ENCODE measurements at regions not wholly inside any gene's neighbourhood (a gene's known extent, or its start where the extent isn't known, plus 50 kb on each side); places are given as distances from the start of the nearest gene placed in this dataset.
"Not testable (repeated sequence)": the region's sequence is repeated elsewhere in the genome, so short reads cannot be mapped to it uniquely, and the experiment has no call there.

GRCh38 chr7:65251851-65252620 is 121.6 kb upstream of the ZNF92 start:
- peak; percentile 59 for DNase-seq (ENCODE audit: low spot score)

DNA sequence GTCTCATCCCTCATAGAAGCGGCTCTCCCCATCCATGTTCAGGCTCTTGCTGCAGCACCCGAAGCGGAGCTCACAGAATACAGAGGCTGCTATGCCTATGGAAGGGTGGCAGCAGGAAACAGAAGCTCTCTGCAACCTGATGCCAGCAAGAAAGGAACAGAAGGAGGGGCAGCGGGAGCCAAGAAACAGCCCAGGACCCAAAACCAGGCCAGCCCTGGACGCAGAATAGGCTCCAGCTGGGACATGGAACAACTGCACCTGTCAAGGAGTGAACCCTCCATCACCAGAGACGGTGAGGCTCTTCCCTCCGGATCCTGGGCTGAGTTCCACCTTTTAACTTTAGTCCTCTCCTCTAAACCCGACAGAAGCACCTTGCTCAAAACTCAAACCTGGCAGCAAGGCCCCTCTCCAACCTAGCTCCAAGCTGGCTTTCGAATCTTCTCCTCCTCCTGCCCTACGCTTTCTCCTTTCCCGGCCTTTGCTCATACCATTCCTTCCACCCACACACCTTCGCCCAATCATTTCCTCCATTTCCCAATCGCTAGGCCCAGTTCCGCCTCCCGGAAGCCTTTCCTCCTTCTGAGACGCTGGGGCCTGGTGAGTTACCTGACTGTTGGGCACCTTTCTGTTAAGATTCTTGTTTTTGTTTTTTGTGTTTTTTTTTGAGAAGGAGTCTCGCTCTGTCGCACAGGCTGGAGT is 122.8 kb upstream of the ZNF92 start:
- DNase-seq (ENCODE audit: low spot score) = no peak

- DNase-seq (ENCODE audit: low spot score) = peak; percentile 27
Observed at GRCh38 chr7:65250216-65250615, 123.4 kb upstream of the ZNF92 start.

DNA sequence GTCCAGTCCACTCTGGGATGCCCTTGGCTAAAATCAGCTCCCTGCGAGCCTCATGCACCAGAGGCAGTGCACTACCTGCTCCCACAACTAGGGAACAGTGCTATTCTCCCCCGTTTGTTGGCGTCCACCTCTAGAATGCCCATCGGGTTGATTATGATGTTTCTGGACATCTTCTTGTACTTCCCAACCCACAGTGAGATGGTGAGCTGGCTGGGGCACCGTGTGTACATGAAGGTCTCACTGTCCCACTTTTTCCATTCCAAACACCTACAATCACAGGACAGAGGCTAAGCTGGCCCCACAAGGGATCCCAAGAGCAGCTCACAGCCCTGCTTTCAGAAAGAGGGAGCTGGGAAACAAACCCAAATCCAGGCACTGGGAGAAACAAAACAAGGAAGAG is 126.2 kb upstream of the ZNF92 start:
- DNase-seq (ENCODE audit: low spot score) = no peak

- DNase-seq (ENCODE audit: low spot score) = peak; percentile 44
Observed at GRCh38 chr7:65239707-65240352, 133.8 kb upstream of the ZNF92 start.

DNA sequence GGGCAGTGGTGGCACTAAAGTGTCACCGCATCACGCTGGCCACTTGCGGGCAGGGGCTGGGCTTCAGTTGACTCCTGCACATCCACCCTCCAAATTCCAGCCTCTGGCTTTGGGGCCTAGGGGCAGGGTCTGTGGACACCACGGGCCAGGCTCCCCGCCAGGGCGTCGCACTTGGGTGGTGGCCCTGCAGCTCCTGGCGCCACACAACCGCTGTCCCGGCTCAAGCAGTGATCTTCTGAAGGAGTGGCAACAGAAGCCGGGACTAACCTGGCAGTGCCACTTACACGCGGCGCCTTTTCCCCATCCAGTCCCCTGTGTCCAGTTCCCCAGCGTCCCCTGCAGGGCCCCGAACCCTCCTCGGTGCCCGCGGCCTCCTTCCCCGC is 134.3 kb upstream of the ZNF92 start:
- no peak for DNase-seq (ENCODE audit: low spot score)

GRCh38 chr7:65238785-65239184 is 134.9 kb upstream of the ZNF92 start:
- DNase-seq (ENCODE audit: low spot score) = no peak

- DNase-seq (ENCODE audit: low spot score) = no peak
Observed at GRCh38 chr7:65235586-65235985, 138.1 kb upstream of the ZNF92 start.

DNA sequence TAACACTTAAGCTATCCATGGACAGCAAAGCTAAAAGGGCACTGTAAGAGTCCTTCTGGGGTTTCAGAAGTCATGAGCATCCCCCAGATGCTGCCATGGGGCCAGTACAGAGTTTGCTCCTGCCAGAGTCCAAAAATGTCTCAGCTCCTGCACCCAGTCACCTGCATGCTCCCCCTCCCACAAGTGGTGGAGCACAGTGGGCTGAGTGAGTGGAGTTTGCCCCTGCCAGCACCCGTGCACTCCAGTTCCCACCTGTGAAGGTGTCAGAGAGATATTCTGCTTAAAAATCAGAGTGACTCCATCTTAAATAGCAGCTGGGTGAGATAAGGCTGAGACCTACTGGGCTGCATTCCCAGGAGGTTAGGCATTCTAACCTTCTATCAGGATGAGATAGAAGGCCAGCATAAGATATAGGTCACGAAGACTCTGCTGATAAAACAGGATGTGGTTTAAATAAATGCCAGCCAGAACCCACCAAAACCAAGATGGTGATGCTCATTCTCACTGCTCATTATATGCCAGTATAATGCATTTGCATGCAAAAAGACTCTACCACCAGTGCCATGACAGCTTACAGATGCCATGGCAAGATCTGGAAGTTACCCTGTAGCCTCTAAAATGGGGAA is 140.1 kb upstream of the ZNF92 start:
- DNase-seq (ENCODE audit: low spot score) = peak; percentile 57

DNA sequence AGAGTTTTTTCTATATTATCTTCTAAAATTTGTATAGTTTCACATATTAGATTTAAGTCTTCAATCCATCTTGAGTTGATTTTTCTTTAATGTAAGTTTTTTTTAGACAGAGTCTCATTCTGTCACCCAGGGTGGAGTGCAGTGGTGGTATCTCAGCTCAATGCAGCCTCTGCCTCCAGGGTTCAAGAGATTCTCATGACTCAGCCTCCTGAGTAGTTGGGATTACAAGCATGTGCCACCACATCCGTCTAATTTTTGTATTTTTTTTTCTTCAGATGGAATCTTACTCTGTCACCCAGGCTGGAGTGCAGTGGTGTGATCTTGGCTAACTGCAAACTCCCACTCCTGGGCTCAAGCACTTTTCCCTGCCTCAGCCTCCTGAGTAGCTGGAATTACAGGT is 143.4 kb upstream of the ZNF92 start:
- no peak for DNase-seq (ENCODE audit: low spot score)

DNA sequence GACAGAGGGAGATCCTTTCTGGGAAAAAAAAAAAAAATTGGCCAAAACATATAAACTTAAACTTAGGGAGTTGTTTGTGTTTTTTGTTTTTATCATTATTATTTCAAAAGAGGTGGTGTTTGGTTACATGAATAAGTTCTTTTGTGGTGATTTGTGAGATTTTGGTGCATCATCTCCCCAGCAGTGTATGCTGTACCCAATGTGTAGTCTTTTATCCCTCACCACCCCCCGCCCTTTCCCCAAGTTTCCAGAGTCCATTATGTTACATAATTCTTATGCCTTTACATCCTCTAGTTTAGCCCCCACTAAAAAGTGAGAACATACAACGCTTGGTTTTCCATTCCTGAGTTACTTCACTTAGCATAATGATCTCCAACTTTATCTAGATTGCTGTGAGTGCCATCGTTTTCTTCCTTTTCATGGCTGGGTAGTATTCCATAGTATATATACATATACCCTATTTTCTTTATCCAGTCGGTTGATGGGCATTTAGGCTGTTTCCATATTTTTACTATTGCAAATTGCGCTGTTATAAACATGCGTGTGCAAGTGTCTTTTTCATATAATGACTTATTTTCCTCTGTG is 148.1 kb upstream of the ZNF92 start:
- no peak for DNase-seq (ENCODE audit: low spot score)

- no peak for DNase-seq (ENCODE audit: low spot score)
Observed at GRCh38 chr7:65222655-65223054, 151.0 kb upstream of the ZNF92 start.

- no peak for DNase-seq (ENCODE audit: low spot score)
Observed at GRCh38 chr7:65221683-65222082, 152.0 kb upstream of the ZNF92 start.

- DNase-seq (ENCODE audit: low spot score) = no peak
Observed at GRCh38 chr7:65219623-65220022, 154.0 kb upstream of the ZNF92 start.

GRCh38 chr7:65216469-65216868 is 157.2 kb upstream of the ZNF92 start:
- peak; percentile 71 for DNase-seq (ENCODE audit: low spot score)

GRCh38 chr7:65213260-65213659 is 160.4 kb upstream of the ZNF92 start:
- not testable (repeated sequence) for DNase-seq (ENCODE audit: low spot score)

DNA sequence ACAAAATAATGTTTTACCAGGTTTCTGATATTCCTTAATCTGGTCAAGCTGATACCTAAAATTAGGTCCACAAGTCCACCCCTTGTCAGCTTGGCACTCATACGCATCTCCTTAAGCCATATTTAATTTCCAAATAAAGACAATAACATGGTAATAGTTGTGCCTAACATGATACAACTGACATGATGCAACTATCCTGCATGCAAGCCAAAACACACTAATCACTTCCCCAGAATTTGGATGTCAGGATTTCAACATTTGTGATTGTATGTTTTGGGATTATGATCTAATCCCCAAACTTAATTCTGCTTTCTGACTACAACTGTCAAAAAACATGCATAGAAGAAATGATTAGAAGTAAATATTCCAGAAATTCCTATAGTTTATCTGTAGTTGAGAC is 174.4 kb upstream of the ZNF92 start:
- not testable (repeated sequence) for DNase-seq (ENCODE audit: low spot score)

- DNase-seq (ENCODE audit: low spot score) = not testable (repeated sequence)
Observed at GRCh38 chr7:65193334-65194058, 180.2 kb upstream of the ZNF92 start.

DNA sequence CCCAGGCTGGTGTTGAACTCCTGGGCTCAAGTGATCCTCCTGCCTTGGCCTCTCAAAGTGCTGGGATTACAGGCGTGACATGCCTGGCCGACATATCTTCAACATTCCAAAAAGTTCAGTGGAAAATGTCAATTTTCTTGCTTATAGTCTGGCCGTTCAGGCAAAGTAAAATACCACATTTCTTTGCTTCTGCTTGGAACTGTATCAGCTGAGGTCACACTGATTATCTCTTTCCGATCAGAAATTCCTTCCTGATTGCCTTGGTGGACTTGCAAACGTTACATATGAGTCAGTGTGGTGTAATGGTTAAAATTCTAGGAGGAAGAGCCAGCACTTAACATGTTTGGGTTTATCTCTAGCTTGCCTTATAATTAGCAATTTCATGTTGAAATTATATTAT is 170.6 kb upstream of the ERV3-1 start:
- not testable (repeated sequence) for DNase-seq (ENCODE audit: low spot score)

- not testable (repeated sequence) for DNase-seq (ENCODE audit: low spot score)
Observed at GRCh38 chr7:65150105-65150504, 143.6 kb upstream of the ERV3-1 start.

DNA sequence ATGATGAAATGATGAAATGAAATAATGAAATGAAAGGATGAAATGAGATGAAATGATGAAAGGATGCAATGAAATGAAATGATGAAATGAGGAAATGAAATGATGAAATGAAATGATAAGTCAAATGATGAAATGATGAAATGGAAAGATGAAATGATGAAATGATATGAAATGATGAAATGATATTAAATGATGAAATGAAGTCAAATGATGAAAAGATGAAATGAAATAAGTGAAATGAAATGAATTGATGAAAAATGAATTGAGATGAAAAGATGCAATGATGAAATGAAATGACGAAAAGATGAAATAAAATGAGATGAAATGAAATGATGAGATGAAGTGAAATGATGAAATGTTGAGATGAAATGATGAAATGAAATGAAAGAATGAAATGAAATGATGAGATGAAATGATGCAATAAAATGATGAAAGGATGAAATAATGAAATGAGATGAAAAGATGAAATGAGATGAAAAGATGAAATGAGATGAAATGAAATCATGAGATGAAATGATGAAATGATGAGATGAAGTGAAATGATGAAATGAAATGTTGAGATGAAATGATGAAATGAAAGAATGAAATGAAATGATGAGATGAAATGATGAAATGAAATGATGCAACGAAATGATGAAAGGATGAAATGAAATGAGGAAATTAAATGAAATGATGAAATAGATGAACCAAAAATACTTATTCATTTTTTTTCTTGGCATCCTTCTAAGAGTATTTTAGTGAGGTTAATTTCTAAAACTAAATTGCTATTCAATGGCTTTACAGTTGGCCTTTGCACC is 139.8 kb upstream of the ERV3-1 start:
- not testable (repeated sequence) for DNase-seq (ENCODE audit: low spot score)

Measured in kidney tubule cell (primary cell).